KBM-7 (cell line): ENCODE measurements at regions not wholly inside any gene's neighbourhood (a gene's known extent, or its start where the extent isn't known, plus 50 kb on each side); places are given as distances from the start of the nearest gene placed in this dataset.

Experiments used
- DNase-seq: peaks from one replicate; pipeline ENCODE4 v3.0.0-alpha.2; 2015
- in situ Hi-C: fragments of 300-500 bp; cut with MboI; formaldehyde crosslinking; loops from 2 replicates; pipeline ENCODE4 v1.14.3; 2020; ENCODE audit warnings: low sequenced_read_pairs, low pct_unique_long_range_greater_than_20kb, mixed read lengths

- DNase-seq, result peak; percentile 87
- in situ Hi-C loops, result no loop called here
Observed at GRCh38 chr6:163667372-163668060, 253.0 kb downstream of the QKI start.

- in situ Hi-C loops, result no loop called here
- no peak for DNase-seq
Observed at GRCh38 chr6:163665464-163665863, 250.9 kb downstream of the QKI start.

GRCh38 chr6:163663575-163663974 lies 249.1 kb downstream of the QKI start:
- in situ Hi-C loops, result no loop called here
- DNase-seq, result no peak

- in situ Hi-C loops, result no loop called here
- no peak for DNase-seq
Observed at GRCh38 chr6:163662604-163663225, 248.2 kb downstream of the QKI start.

GRCh38 chr6:163661272-163661671 lies 246.8 kb downstream of the QKI start:
- in situ Hi-C loops, result no loop called here
- no peak for DNase-seq

- in situ Hi-C loops, result no loop called here
- no peak for DNase-seq
Observed at GRCh38 chr6:163659803-163660202, 245.3 kb downstream of the QKI start.

- in situ Hi-C loops, result no loop called here
Observed at GRCh38 chr6:163655217-163656121, 241.0 kb downstream of the QKI start.

GRCh38 chr6:163651915-163652668 lies 237.6 kb downstream of the QKI start:
- no peak for DNase-seq
- in situ Hi-C loops, result no loop called here

More at GRCh38 chr6:163655217-163656121, 241.0 kb downstream of the QKI start:
- DNase-seq, result no peak

GRCh38 chr6:163651426-163651825 lies 236.9 kb downstream of the QKI start:
- in situ Hi-C loops, result no loop called here
- no peak for DNase-seq

- DNase-seq, result no peak
- in situ Hi-C loops, result no loop called here
Observed at GRCh38 chr6:163648868-163649267, 234.3 kb downstream of the QKI start.

- in situ Hi-C loops, result no loop called here
- no peak for DNase-seq
Observed at GRCh38 chr6:163647624-163648023, 233.1 kb downstream of the QKI start.

GRCh38 chr6:163646866-163647265 lies 232.3 kb downstream of the QKI start:
- in situ Hi-C loops, result no loop called here
- no peak for DNase-seq

GRCh38 chr6:163646133-163646532 lies 231.6 kb downstream of the QKI start:
- no peak for DNase-seq
- in situ Hi-C loops, result no loop called here

GRCh38 chr6:163645560-163645959 lies 231.0 kb downstream of the QKI start:
- no peak for DNase-seq
- in situ Hi-C loops, result no loop called here

GRCh38 chr6:163643866-163644265 lies 229.3 kb downstream of the QKI start:
- in situ Hi-C loops, result no loop called here

GRCh38 chr6:163641706-163642105 lies 227.2 kb downstream of the QKI start:
- in situ Hi-C loops, result no loop called here
- no peak for DNase-seq

More at GRCh38 chr6:163643866-163644265, 229.3 kb downstream of the QKI start:
- DNase-seq, result no peak

- in situ Hi-C loops, result no loop called here
- DNase-seq, result no peak
Observed at GRCh38 chr6:163640641-163641040, 226.1 kb downstream of the QKI start.

- DNase-seq, result no peak
- in situ Hi-C loops, result no loop called here
Observed at GRCh38 chr6:163637524-163637923, 223.0 kb downstream of the QKI start.

- in situ Hi-C loops, result no loop called here
- no peak for DNase-seq
Observed at GRCh38 chr6:163635731-163636364, 221.3 kb downstream of the QKI start.
